Prostate gland (tissue), 2 donors: ENCODE measurements at regions not wholly inside any gene's neighbourhood (a gene's known extent, or its start where the extent isn't known, plus 50 kb on each side); places are given as distances from the start of the nearest gene placed in this dataset.

Source experiments
- DNase-seq: peaks from one replicate; pipeline ENCODE4 v3.0.0-alpha.2; 2019; ENCODE audit warnings: low spot score
- H3K27ac ChIP-seq, 2 donors: fragments of 200-600 bp; sonication (generic); 2 replicates each; pipeline ENCODE4 v1.5.1; 2017 to 2019
- H3K27me3 ChIP-seq: fragments of 200-600 bp; sonication (generic); replicated peaks from 2 replicates; pipeline ENCODE4 v1.5.1; 2019; ENCODE audit not compliant: insufficient read depth
- H3K36me3 ChIP-seq, 2 donors: fragments of 200-600 bp; sonication (generic); 1 replicate in 1 of 2; 2 replicates in 1 of 2; pipeline versions ENCODE4 v1.5.1 to v1.8.1; 2017 to 2019
- H3K4me1 ChIP-seq: fragments of 200-600 bp; sonication (generic); replicated peaks from 2 replicates; pipeline ENCODE4 v1.5.1; 2019
- H3K4me3 ChIP-seq, 2 donors: fragments of 200-600 bp; sonication (generic); 2 replicates each; pipeline ENCODE4 v1.5.1; 2017 to 2019
- H3K9me3 ChIP-seq: fragments of 200-600 bp; sonication (generic); 2 replicates; pipeline ENCODE4 v1.5.1; 2017
- POLR2A ChIP-seq: fragments of 450-650 bp; IDR thresholded peaks from one replicate; pipeline ENCODE4 v1.6.1; 2016; ENCODE audit warnings: antibody characterized with exemption, mild to moderate bottlenecking
- POLR2AphosphoS5 ChIP-seq: sonication (generic); formaldehyde crosslinking; IDR thresholded peaks from one replicate; pipeline ENCODE4 v1.6.1; 2017; ENCODE audit warnings: antibody characterized with exemption
- WGBS: methylation state at CpG from one replicate; pipeline ENCODE4 v1.1.5; 2018; 5-methylcytosine and 5-hydroxymethylcytosine counted together
- intact Hi-C: fragments of 100-400 bp; cut with DNase I; formaldehyde crosslinking; loops from one replicate; pipeline ENCODE4 v1.14.2; 2022
- TF ChIP-seq, protein P1 (sequence below), 4 experiments: fragments of 200-600 bp in 2 of 4; fragments of 450-650 bp in 2 of 4; sonication (generic) in 2 of 4; IDR thresholded peaks; 1 replicate in 3 of 4; 2 replicates in 1 of 4; pipeline ENCODE4 v1.5.1; 2016 to 2019; ENCODE audit warnings: antibody characterized with exemption in 4 of 4, mild to moderate bottlenecking in 2 of 4, moderate library complexity in 2 of 4

DNA sequence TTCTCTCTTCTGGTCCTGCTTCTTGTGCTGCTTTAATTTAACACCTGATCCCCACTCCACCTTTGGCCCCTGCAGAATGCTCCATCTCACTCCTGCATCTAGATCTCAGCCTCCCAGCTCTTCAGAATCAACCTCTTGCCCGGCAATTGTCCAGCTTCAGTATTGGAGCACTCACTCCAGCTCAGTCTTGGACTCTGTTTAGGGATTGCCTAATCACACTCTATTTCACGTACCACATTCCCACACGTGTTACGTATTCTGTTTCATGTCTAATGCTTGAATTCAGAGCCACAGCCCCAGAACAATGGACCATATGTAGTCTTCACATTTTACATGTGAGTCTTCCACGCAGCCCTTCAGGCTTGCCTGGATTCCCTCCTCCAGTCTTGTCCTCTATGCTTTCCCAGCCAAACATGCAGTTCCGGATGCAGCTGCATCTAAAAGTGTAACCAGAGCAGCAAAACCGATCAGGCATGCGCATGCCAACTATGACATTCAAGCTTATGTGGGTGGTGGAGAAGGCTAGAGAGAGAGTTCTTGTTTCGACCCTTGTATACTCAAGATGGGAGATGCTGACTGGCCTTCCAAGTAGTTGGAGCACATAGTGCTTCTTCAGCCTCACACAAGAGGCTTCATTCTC lies 105.2 kb upstream of the FAM9A start:
- intact Hi-C loops: no loop called here

DNA sequence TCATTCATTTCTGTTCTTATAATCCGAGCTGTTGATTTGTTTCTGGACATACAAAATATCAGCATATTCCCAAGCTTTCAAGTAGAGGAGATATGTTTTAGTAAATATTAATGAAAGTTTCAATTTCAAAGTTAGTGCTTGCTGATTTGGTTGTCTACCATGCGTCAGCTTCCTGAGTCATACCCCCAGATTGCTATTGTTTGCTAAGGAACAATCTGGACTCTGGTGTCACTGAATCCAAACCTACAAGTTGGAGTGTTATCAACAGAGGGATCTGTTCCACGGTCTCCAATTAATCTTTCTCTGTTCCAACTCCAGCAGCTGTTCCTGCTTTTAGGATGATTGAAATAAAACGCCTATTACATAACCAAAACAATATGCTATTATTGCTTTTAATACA lies 96.1 kb upstream of the FAM9A start:
- Histone ChIP-seq H3K36me3 (no peaks in the 10 kb centered on the region), H3K4me1 (no peaks in the 10 kb centered on the region), H3K27ac (no peak overlapping the region), H3K9me3 (no peaks in the 10 kb centered on the region), H3K4me3 (no peak overlapping the region), H3K27me3 (no peaks in the 10 kb centered on the region)
- intact Hi-C loops: no loop called here
- TF ChIP-seq, protein P1, sequence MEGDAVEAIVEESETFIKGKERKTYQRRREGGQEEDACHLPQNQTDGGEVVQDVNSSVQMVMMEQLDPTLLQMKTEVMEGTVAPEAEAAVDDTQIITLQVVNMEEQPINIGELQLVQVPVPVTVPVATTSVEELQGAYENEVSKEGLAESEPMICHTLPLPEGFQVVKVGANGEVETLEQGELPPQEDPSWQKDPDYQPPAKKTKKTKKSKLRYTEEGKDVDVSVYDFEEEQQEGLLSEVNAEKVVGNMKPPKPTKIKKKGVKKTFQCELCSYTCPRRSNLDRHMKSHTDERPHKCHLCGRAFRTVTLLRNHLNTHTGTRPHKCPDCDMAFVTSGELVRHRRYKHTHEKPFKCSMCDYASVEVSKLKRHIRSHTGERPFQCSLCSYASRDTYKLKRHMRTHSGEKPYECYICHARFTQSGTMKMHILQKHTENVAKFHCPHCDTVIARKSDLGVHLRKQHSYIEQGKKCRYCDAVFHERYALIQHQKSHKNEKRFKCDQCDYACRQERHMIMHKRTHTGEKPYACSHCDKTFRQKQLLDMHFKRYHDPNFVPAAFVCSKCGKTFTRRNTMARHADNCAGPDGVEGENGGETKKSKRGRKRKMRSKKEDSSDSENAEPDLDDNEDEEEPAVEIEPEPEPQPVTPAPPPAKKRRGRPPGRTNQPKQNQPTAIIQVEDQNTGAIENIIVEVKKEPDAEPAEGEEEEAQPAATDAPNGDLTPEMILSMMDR (IDR thresholded peaks at IDR 0.05): no peak
- 66% methylated on average over 4 of the region's 4 CpGs for WGBS
- DNase-seq: no peak

More for the DNA sequence above, 105.2 kb upstream of the FAM9A start:
- no peak overlapping the region for H3K4me3 ChIP-seq
- TF ChIP-seq, protein P1 (IDR thresholded peaks at IDR 0.05): no peak
- TF ChIP-seq POLR2A (no peak), POLR2AphosphoS5 (no peak)
- 90% methylated on average over 8 of the region's 9 CpGs for WGBS
- DNase-seq: no peak
- H3K9me3 ChIP-seq: no peaks in the 10 kb centered on the region
- H3K27me3 ChIP-seq: no peaks in the 10 kb centered on the region
- no peaks in the 10 kb centered on the region for H3K36me3 ChIP-seq
- no peak overlapping the region for H3K27ac ChIP-seq
- no peaks in the 10 kb centered on the region for H3K4me1 ChIP-seq

DNA sequence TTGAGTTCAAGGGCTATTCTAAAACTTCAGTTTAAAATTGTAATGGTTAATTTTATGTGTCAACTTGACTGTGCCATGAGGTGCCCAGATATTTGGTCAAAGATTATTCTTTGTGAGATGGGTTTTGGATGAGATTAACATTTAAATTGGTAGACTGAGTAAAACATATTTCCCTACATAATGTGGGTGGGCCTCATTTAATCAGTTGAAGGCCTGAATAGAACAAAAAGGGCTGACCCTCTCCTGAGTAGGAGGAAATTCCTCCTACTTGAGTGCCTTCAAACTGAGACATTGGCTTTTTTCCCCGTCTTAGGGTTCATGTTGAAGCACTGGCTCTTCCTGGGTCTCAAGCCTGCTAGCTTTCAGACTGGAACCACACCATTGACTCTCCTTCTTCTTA lies 89.6 kb upstream of the FAM9A start:
- Histone ChIP-seq H3K36me3 (no peaks in the 10 kb centered on the region), H3K27ac (no peak overlapping the region), H3K27me3 (no peaks in the 10 kb centered on the region), H3K4me3 (no peak overlapping the region), H3K4me1 (no peaks in the 10 kb centered on the region), H3K9me3 (no peaks in the 10 kb centered on the region)
- intact Hi-C loops: no loop called here
- WGBS: 88% methylated on average over 1 of the region's 1 CpG
- TF ChIP-seq POLR2AphosphoS5: no peak
- TF ChIP-seq, protein P1 (IDR thresholded peaks at IDR 0.05): no peak
- TF ChIP-seq POLR2A: no peak
- no peak for DNase-seq

DNA sequence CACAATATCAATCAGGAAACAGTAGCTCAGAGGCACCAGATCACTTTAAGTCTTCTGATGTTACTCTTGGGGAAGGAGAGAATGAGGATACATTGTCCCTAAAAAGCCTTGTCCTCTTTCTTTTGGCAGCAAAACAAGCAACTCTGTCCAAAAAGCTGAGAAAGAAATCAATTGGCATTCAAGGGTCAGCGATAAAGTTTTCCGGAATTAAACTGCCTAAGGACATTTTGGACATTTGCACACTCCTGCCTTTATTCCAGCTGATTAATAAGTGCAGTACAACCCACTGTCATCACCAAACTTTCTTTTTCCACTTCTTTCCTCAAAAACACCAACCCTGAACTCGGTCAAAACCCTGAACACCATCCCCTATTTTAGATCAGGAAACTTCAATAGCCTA lies 85.8 kb upstream of the FAM9A start:
- no peak for DNase-seq
- Histone ChIP-seq H3K36me3 (no peaks in the 10 kb centered on the region), H3K27ac (no peak overlapping the region), H3K4me1 (no peaks in the 10 kb centered on the region), H3K27me3 (no peaks in the 10 kb centered on the region), H3K4me3 (no peak overlapping the region), H3K9me3 (no peaks in the 10 kb centered on the region)
- intact Hi-C loops: no loop called here
- no peak for TF ChIP-seq POLR2A
- TF ChIP-seq, protein P1 (IDR thresholded peaks at IDR 0.05): no peak
- TF ChIP-seq POLR2AphosphoS5: no peak
- 65% methylated on average over 3 of the region's 3 CpGs for WGBS

DNA sequence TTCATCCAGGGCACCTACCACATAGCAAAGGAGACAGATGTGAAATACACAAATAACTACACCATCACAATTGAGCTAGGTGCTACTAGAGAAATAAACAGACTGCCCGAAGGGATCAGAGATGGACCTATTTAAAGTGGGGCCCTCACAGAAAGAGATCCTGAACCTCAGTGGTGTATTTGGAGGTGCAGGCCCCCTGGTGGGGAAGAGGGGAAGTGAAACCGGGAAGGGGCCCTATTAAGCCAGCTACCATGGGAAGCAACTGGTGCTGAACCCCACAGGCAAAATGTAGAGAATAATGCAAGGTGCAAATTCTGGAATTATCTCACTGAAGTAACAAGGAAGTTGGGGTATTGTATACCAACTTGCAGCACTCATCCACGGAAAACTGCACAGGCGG lies 78.6 kb upstream of the FAM9A start:
- Histone ChIP-seq H3K36me3 (no peaks in the 10 kb centered on the region), H3K4me1 (no peaks in the 10 kb centered on the region), H3K4me3 (no peak overlapping the region), H3K9me3 (no peaks in the 10 kb centered on the region), H3K27ac (no peak overlapping the region), H3K27me3 (no peaks in the 10 kb centered on the region)
- WGBS: 66% methylated on average over 4 of the region's 4 CpGs
- DNase-seq: no peak
- intact Hi-C loops: no loop called here
- TF ChIP-seq POLR2A: no peak
- TF ChIP-seq, protein P1 (IDR thresholded peaks at IDR 0.05): peak in 1 of 4 experiments; percentile 16
